T-helper 2 cell treated with Interferon-gamma antibody and Interleukin-4, amounts not matched to agents 5 μg/mL and 100 μg/mL, for 36 hours (primary cell): ENCODE measurements at regions not wholly inside any gene's neighbourhood (a gene's known extent, or its start where the extent isn't known, plus 50 kb on each side); places are given as distances from the start of the nearest gene placed in this dataset.

Experiments
- DNase-seq: peaks from one replicate; pipeline ENCODE4 v3.0.0; 2021; ENCODE audit warnings: low spot score
- H3K27ac Mint-ChIP-seq: one replicate; pipeline ENCODE4 v1.8.0; 2021; ENCODE audit warnings: mild to moderate bottlenecking, mixed read lengths
- H3K27me3 Mint-ChIP-seq: one replicate; pipeline ENCODE4 v1.8.0; 2021; ENCODE audit warnings: low read depth, mixed read lengths
- H3K36me3 Mint-ChIP-seq: one replicate; pipeline ENCODE4 v1.8.0; 2021; ENCODE audit warnings: low read depth, mixed read lengths
- H3K4me1 Mint-ChIP-seq: one replicate; pipeline ENCODE4 v1.8.0; 2021; ENCODE audit warnings: low read depth, mixed read lengths
- H3K4me3 Mint-ChIP-seq: one replicate; pipeline ENCODE4 v1.8.0; 2022; ENCODE audit warnings: mild to moderate bottlenecking, moderate library complexity, mixed read lengths
- H3K9me3 Mint-ChIP-seq: one replicate; pipeline ENCODE4 v1.8.0; 2021; ENCODE audit warnings: mixed read lengths

GRCh38 chr10:31262672-31263071 is 56.3 kb upstream of the ZEB1 start:
- H3K27me3 Mint-ChIP-seq = peaks cover 2% of the 10 kb centered on the region
- H3K4me3 Mint-ChIP-seq = no peak overlapping the region
- no peak overlapping the region for H3K27ac Mint-ChIP-seq
- H3K4me1 Mint-ChIP-seq = no peaks in the 10 kb centered on the region
- H3K36me3 Mint-ChIP-seq = no peaks in the 10 kb centered on the region
- no peak for DNase-seq
- no peaks in the 10 kb centered on the region for H3K9me3 Mint-ChIP-seq

GRCh38 chr10:31263903-31264302 is 55.1 kb upstream of the ZEB1 start:
- H3K4me1 Mint-ChIP-seq = no peaks in the 10 kb centered on the region
- no peaks in the 10 kb centered on the region for H3K36me3 Mint-ChIP-seq
- H3K27ac Mint-ChIP-seq = no peak overlapping the region
- no peaks in the 10 kb centered on the region for H3K27me3 Mint-ChIP-seq
- H3K4me3 Mint-ChIP-seq = no peak overlapping the region
- no peaks in the 10 kb centered on the region for H3K9me3 Mint-ChIP-seq
- no peak for DNase-seq

- Mint-ChIP-seq H3K4me1 (no peaks in the 10 kb centered on the region), H3K27me3 (no peaks in the 10 kb centered on the region), H3K9me3 (peaks cover 15% of the 10 kb centered on the region), H3K27ac (no peak overlapping the region), H3K36me3 (no peaks in the 10 kb centered on the region), H3K4me3 (no peak overlapping the region)
- DNase-seq = no peak
These were observed 50.3 kb upstream of the ZEB1 start for GRCh38 chr10:31268444-31269303.
